GM12864 (cell line): ENCODE measurements at regions not wholly inside any gene's neighbourhood (a gene's known extent, or its start where the extent isn't known, plus 50 kb on each side); places are given as distances from the start of the nearest gene placed in this dataset.

Source experiments
- DNase-seq: peaks from one replicate; pipeline ENCODE4 v3.0.0-alpha.2; 2011; ENCODE audit warnings: low read depth
- H3K4me3 ChIP-seq: 2 replicates; pipeline ENCODE4 v1.5.1; 2011; ENCODE audit warnings: mild to moderate bottlenecking, low read depth, low read length, control low read depth
- CTCF ChIP-seq: IDR thresholded peaks from 2 replicates; pipeline ENCODE4 v1.5.1; 2011; ENCODE audit warnings: low read depth, mild to moderate bottlenecking, moderate library complexity, low read length, control low read depth, inconsistent platforms; ENCODE audit errors: missing control alignments

GRCh38 chr7:68438016-68438415 is 1160.3 kb upstream of the AUTS2 start:
- TF ChIP-seq CTCF: no peak
- H3K4me3 ChIP-seq: no peak overlapping the region
- DNase-seq: no peak

GRCh38 chr7:68438811-68439210 is 1159.5 kb upstream of the AUTS2 start:
- H3K4me3 ChIP-seq: no peak overlapping the region
- TF ChIP-seq CTCF: no peak

GRCh38 chr7:68439897-68440296 is 1158.4 kb upstream of the AUTS2 start:
- H3K4me3 ChIP-seq: no peak overlapping the region
- TF ChIP-seq CTCF: no peak
- DNase-seq: no peak

More at GRCh38 chr7:68438811-68439210, 1159.5 kb upstream of the AUTS2 start:
- no peak for DNase-seq

GRCh38 chr7:68440866-68441265 is 1157.4 kb upstream of the AUTS2 start:
- TF ChIP-seq CTCF: no peak
- no peak overlapping the region for H3K4me3 ChIP-seq
- no peak for DNase-seq

- TF ChIP-seq CTCF: no peak
- DNase-seq: no peak
- H3K4me3 ChIP-seq: no peak overlapping the region
These were observed 1156.6 kb upstream of the AUTS2 start for GRCh38 chr7:68441645-68442044.

- no peak for DNase-seq
- H3K4me3 ChIP-seq: no peak overlapping the region
- TF ChIP-seq CTCF: no peak
These were observed 1155.2 kb upstream of the AUTS2 start for GRCh38 chr7:68442931-68443631.

- TF ChIP-seq CTCF: no peak
- no peak for DNase-seq
- no peak overlapping the region for H3K4me3 ChIP-seq
These were observed 1154.2 kb upstream of the AUTS2 start for GRCh38 chr7:68444042-68444441.
